Neuron (in vitro differentiated cells): ENCODE measurements at regions not wholly inside any gene's neighbourhood (a gene's known extent, or its start where the extent isn't known, plus 50 kb on each side); places are given as distances from the start of the nearest gene placed in this dataset.
"Not testable (repeated sequence)": the region's sequence is repeated elsewhere in the genome, so short reads cannot be mapped to it uniquely, and the experiment has no call there.

ENCODE experiments used
- H2AFZ ChIP-seq: one replicate; pipeline ENCODE4 v1.6.1; 2013; ENCODE audit warnings: low read depth, mild to moderate bottlenecking, inconsistent platforms, low read length, moderate library complexity
- H3K27me3 ChIP-seq: one replicate; pipeline ENCODE4 v1.6.1; 2013; ENCODE audit warnings: low read length; ENCODE audit not compliant: insufficient read depth
- H3K36me3 ChIP-seq: one replicate; pipeline ENCODE4 v1.6.1; 2013; ENCODE audit warnings: low read length; ENCODE audit not compliant: insufficient read depth
- H3K4me1 ChIP-seq: one replicate; pipeline ENCODE4 v1.6.1; 2013; ENCODE audit warnings: low read length; ENCODE audit not compliant: insufficient read depth
- H3K4me3 ChIP-seq: 2 replicates; pipeline ENCODE4 v1.5.1; 2013; ENCODE audit warnings: mild to moderate bottlenecking, low read length, moderate library complexity
- H3K9me3 ChIP-seq: one replicate; pipeline ENCODE4 v1.6.1; 2013; ENCODE audit warnings: low read length

DNA sequence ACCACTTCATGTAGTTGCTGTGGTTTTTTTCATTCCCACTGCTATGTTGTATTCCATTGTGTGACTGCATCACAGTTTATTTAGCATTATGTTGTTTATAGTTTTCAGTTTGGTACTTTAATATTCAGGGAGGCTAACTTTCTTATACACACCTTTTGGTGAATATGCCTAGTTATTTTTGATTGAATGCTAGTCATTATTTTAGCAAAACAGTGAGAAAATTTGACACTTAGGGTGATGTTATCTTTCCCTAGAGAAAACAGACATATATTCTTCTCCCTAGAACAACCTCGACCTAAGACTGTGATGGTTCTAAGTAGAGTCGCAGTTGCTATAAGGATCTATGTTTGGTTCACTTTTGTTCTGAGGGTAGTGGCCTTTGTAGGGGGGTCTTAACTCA lies 120.8 kb upstream of the B3GAT2 start:
- H3K36me3 ChIP-seq, result no peaks in the 10 kb centered on the region
- H3K4me1 ChIP-seq, result peaks cover 7% of the 10 kb centered on the region
- no peak overlapping the region for H3K4me3 ChIP-seq
- H2AFZ ChIP-seq, result no peak overlapping the region
- no peaks in the 10 kb centered on the region for H3K27me3 ChIP-seq
- H3K9me3 ChIP-seq, result no peaks in the 10 kb centered on the region

DNA sequence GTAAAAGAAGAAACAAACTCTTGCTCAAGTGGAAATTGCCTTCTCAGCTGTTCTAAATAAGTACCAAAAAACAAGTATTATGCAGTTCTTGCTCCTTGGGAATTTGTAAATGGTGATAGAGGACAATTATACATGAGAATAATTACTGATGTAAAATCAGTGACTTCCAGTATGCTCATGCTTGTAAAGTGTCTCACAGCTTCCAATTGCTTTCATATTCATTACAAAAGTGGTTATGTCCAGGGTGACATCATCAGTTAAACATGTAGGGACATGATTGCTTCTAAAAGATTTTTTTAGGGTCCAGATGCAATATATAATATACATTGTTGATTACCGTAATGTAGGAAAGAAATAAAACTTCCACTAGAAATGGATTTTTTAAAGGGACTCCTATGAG lies 122.8 kb upstream of the B3GAT2 start:
- Histone ChIP-seq H2AFZ (no peak overlapping the region), H3K9me3 (no peaks in the 10 kb centered on the region), H3K4me1 (peaks cover 7% of the 10 kb centered on the region), H3K27me3 (no peaks in the 10 kb centered on the region), H3K36me3 (no peaks in the 10 kb centered on the region), H3K4me3 (no peak overlapping the region)

DNA sequence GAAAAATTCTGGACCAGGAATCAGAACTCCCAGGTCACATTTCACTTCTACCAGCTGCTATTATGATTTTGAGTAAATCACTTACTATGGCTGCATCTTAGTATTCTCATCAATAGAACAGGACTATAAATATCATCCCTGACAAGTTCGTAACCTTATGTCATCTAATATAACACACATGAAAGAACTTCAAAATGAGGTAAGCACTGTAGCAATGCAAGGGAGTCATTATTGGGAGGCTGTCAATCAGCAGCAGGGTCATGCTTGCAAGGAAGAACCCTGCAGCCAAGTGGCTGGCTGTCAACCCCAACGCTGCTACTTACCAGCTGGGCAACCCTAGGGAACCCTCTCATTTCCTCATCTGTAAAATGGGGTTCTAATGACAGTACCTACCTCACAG lies 123.3 kb upstream of the B3GAT2 start:
- Histone ChIP-seq H3K9me3 (no peaks in the 10 kb centered on the region), H3K27me3 (no peaks in the 10 kb centered on the region), H3K4me1 (peaks cover 7% of the 10 kb centered on the region), H3K4me3 (no peak overlapping the region), H2AFZ (no peak overlapping the region), H3K36me3 (no peaks in the 10 kb centered on the region)

DNA sequence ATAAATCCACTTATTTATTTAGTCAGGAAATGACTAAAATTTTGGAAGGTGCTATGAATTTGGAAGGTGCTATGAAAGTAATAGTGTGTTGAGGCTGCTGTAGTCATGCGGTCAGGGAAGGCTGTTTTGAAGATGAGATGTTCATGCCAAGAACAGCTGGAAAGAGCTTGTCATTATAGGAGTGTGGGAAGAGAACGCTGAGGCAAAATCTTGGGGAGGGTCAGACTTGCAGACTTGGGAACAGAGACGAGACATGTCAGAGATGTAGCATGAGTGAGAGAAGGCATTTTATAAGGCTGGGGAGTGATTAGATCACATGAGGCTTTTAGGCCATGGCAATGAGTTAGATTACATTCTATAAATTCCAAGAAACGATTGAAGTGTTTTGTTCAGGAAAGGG lies 124.0 kb upstream of the B3GAT2 start:
- Histone ChIP-seq H3K27me3 (no peaks in the 10 kb centered on the region), H3K9me3 (no peaks in the 10 kb centered on the region)

DNA sequence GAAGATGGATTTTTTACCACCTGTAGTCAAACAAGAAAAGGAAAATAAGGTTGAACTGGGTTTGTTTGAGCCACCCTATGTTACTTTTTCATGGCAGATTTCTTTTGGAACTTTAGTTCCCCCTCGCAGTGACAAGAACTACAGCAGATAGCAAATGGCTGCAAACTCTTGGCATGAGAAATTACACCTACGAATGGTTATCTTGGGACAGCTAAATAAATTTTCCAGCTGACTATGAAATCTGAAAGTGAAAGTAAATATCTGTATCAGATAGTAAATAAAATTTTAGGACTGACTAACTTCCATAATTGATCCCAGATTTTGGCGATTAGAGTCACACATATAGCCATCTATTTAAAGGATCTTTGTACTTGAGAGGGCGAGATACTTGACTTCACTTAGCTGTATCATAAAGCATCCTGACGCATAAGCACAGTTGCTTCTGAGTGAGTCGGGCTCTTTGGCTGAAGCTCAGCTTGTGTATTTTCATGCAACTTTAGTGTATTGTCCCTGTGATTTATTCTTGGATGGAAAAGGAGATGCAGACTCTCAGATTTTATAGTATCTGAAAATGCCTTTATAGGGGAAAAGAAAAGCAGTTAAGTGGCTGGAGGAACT lies 125.3 kb upstream of the B3GAT2 start:
- H3K9me3 ChIP-seq, result no peaks in the 10 kb centered on the region
- H3K4me1 ChIP-seq, result peaks cover 7% of the 10 kb centered on the region
- no peak overlapping the region for H2AFZ ChIP-seq
- no peak overlapping the region for H3K4me3 ChIP-seq
- no peaks in the 10 kb centered on the region for H3K27me3 ChIP-seq
- H3K36me3 ChIP-seq, result no peaks in the 10 kb centered on the region

More for the DNA sequence above, 124.0 kb upstream of the B3GAT2 start:
- Histone ChIP-seq H2AFZ (no peak overlapping the region), H3K4me3 (no peak overlapping the region), H3K4me1 (peaks cover 7% of the 10 kb centered on the region), H3K36me3 (no peaks in the 10 kb centered on the region)

DNA sequence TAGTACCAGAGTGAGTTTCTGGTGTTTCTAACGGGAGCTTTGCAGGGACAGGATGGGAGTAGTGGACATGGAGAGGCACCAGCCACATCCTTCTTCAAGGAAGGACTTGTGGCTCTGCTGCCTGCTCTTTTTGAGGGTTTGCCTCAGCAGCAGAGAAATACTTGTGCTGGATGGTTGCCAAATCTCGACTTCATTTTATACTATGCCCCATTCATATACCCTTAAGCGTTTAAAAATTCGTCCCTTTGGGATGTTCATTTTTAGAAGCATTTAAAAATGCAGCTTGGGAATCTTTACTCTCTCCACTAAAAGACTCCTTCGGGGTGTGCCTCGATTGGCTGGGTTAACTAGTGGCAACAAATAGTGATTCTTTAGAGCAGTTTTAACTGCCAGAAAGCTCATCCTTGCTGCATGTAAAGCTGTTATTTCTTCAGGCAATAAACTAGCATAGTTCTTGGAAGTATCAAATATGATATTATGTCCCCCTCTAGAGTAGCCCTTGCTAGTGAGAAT lies 126.5 kb upstream of the B3GAT2 start:
- Histone ChIP-seq H2AFZ (no peak overlapping the region), H3K27me3 (no peaks in the 10 kb centered on the region), H3K36me3 (no peaks in the 10 kb centered on the region), H3K9me3 (no peaks in the 10 kb centered on the region), H3K4me3 (no peak overlapping the region), H3K4me1 (peaks cover 7% of the 10 kb centered on the region)

DNA sequence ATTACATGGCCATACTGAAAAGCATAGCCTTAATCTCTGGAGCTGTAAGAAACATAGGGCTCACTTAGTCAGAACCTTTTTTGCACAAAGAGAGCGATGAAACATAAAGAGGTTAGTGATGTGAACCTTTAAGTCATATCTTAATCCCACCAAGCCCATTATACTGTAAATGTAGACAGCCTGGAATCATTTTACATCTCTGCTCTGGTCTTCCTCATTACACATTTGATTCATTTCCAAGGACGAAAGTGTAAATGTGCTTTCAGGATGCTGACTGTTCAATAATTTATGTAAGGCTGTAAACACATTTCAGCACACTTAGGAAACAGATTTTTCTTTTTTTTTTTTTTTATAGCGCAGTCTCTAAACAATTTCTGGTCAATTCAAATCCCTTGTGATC lies 131.3 kb upstream of the B3GAT2 start:
- H2AFZ ChIP-seq, result no peak overlapping the region
- H3K4me3 ChIP-seq, result no peak overlapping the region
- H3K36me3 ChIP-seq, result no peaks in the 10 kb centered on the region
- no peaks in the 10 kb centered on the region for H3K9me3 ChIP-seq
- no peaks in the 10 kb centered on the region for H3K4me1 ChIP-seq
- no peaks in the 10 kb centered on the region for H3K27me3 ChIP-seq

DNA sequence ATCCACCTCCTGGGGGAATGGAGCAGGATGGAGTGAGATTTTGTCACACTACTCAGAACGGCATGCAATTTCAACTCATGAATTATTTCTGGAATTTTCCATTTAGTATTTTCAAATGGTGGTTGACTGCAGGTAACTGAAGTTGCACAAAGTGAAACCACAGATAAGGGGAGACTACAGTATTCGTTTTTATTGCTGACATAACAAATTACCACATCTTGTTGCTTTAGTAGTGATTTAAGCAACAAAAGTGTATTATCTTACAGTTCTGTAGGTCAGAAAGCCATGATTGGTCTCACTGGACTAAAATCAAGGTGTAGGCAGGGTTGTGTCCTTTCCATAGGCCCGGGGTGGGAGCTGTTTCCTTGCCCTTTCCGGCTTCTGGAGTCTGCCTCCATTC lies 133.4 kb upstream of the B3GAT2 start:
- no peaks in the 10 kb centered on the region for H3K4me1 ChIP-seq
- H3K36me3 ChIP-seq, result no peaks in the 10 kb centered on the region
- H3K4me3 ChIP-seq, result no peak overlapping the region
- H2AFZ ChIP-seq, result no peak overlapping the region
- no peaks in the 10 kb centered on the region for H3K9me3 ChIP-seq
- no peaks in the 10 kb centered on the region for H3K27me3 ChIP-seq

DNA sequence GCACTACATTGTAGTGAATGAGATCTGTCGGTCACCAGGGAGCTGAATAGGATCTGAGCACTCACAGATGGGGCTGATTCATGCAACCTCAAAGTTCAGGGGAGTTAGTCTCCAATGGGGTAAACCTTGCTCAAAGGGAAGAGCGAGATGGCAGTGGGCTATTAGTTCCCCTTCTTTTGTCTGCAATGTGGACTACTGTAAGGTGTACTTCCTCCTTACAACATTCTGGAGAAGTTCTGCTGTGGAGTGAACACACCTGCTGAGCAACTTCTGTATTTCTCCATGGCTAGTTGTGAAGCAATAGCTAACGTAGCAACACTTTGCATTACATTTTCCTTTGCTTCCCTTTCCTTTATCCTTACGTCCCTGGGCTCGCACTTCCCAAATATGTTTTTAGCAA lies 134.3 kb upstream of the B3GAT2 start:
- H3K4me1 ChIP-seq, result no peaks in the 10 kb centered on the region
- no peaks in the 10 kb centered on the region for H3K36me3 ChIP-seq
- no peaks in the 10 kb centered on the region for H3K27me3 ChIP-seq
- no peak overlapping the region for H3K4me3 ChIP-seq
- no peaks in the 10 kb centered on the region for H3K9me3 ChIP-seq
- H2AFZ ChIP-seq, result no peak overlapping the region

DNA sequence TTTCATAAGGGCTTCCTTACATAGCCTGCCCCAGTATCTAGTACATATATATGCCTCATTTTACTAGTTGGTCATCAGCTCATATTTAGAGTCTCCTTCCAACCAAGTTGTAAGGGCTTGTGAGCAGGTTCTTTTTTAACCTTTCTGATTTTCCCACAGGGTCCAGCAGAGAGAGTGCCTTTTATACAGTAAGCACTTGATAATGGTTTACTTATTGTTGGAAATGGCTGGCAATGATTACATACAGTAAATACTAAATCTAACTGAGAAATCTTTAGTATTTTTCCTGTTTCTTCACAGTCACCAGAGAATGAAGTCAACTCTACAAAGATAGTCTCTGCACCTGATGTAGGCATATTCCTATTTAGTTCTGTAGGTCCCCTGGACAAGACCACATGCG lies 135.1 kb upstream of the B3GAT2 start:
- Histone ChIP-seq H3K4me3 (no peak overlapping the region), H2AFZ (no peak overlapping the region), H3K27me3 (no peaks in the 10 kb centered on the region), H3K36me3 (no peaks in the 10 kb centered on the region), H3K4me1 (no peaks in the 10 kb centered on the region), H3K9me3 (no peaks in the 10 kb centered on the region)

DNA sequence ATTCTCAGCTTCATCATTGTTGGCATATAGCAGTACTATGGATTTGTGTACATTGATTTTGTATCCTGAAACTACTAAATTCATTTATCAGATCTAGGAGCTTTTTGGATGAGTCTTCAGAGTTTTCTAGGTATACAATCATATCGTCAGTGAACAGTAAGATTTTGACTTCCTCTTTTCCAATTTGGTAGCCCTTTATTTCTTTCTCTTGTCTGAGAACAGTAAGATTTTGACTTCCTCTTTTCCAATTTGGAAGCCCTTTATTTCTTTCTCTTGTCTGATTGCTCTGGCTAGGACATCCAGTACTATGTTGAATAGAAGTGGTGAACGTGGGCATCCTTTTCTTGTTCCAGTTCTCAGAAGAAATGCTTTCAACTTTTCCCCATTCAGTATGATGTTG lies 140.4 kb upstream of the B3GAT2 start:
- not testable (repeated sequence) for H3K36me3 ChIP-seq, H3K4me1 ChIP-seq, H3K9me3 ChIP-seq, H2AFZ ChIP-seq, H3K4me3 ChIP-seq, H3K27me3 ChIP-seq

DNA sequence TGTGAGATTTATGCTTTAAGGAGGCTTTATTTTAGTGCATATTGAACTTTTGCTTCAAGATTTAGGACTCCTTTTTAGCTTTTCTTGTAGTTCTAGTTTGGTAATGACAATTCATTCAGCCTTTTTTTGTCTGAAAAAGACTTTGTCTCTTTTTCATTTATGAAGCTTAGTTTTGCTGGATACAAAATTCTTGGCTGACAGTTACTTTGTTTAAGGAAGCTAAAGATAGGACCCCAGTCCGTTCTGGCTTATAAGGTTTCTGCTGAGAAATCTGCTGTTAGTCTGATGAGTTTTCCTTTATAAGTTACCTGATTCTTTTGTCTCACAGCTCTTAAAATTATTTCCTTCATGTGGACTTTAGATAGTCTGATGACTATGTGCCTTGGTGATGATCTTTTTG lies 142.8 kb upstream of the B3GAT2 start:
- no peak overlapping the region for H3K4me3 ChIP-seq
- no peaks in the 10 kb centered on the region for H3K4me1 ChIP-seq
- no peaks in the 10 kb centered on the region for H3K27me3 ChIP-seq
- H2AFZ ChIP-seq, result no peak overlapping the region
- H3K36me3 ChIP-seq, result no peaks in the 10 kb centered on the region
- H3K9me3 ChIP-seq, result no peaks in the 10 kb centered on the region

DNA sequence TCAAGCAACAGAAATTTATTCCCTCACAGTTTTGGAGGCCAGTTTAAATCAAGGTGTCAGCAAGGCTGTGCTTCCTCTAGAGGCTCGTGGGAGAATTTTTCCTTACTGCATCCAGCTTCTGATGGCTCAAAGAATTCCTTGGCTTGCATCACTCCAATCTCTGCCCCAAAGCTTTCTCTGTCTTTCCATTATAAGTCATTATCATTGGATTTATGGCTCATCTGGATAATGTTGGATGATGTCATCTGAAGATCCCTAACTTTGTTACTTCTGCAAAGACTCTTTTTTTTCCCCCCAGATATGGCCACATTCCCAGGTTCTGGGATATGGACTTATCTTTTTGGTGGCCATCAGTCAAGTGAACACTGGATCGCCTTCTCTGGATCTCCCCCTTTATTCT lies 146.3 kb upstream of the B3GAT2 start:
- Histone ChIP-seq H3K36me3 (no peaks in the 10 kb centered on the region), H3K4me1 (peaks cover 16% of the 10 kb centered on the region), H3K27me3 (no peaks in the 10 kb centered on the region), H3K4me3 (no peak overlapping the region), H3K9me3 (no peaks in the 10 kb centered on the region), H2AFZ (no peak overlapping the region)

DNA sequence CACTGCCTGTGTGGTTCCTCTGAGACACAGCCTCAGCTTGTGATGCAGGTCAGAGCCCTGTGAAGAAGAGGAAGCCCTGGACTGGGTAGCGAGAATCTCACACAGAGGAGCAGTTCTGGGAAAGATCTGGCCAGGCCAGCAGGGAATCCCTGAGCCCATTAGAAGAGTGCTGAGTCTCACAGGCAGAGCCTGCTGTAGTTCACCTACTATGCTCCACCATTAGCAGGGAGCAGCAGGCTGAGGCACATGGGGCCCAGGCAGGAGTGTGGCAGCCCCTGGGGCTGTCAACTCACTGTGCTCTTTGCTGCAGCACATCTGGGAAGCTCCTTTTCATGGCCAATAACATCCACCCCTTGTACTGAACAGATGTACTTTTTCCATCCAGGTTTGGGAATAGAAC lies 146.8 kb upstream of the B3GAT2 start:
- no peaks in the 10 kb centered on the region for H3K36me3 ChIP-seq
- no peaks in the 10 kb centered on the region for H3K27me3 ChIP-seq
- peaks cover 17% of the 10 kb centered on the region for H3K4me1 ChIP-seq
- no peak overlapping the region for H2AFZ ChIP-seq
- no peak overlapping the region for H3K4me3 ChIP-seq
- no peaks in the 10 kb centered on the region for H3K9me3 ChIP-seq
